ENCODE measurements at regions not wholly inside any gene's neighbourhood (a gene's known extent, or its start where the extent isn't known, plus 50 kb on each side); places are given as distances from the start of the nearest gene placed in this dataset.
"Not testable (repeated sequence)": the region's sequence is repeated elsewhere in the genome, so short reads cannot be mapped to it uniquely, and the experiment has no call there.

GRCh38 chr4:89492581-89493071 lies 185.0 kb upstream of the GPRIN3 start:
- FAIRE-seq, result no peak

GRCh38 chr4:89491761-89492160 lies 184.2 kb upstream of the GPRIN3 start:
- no peak for FAIRE-seq

DNA sequence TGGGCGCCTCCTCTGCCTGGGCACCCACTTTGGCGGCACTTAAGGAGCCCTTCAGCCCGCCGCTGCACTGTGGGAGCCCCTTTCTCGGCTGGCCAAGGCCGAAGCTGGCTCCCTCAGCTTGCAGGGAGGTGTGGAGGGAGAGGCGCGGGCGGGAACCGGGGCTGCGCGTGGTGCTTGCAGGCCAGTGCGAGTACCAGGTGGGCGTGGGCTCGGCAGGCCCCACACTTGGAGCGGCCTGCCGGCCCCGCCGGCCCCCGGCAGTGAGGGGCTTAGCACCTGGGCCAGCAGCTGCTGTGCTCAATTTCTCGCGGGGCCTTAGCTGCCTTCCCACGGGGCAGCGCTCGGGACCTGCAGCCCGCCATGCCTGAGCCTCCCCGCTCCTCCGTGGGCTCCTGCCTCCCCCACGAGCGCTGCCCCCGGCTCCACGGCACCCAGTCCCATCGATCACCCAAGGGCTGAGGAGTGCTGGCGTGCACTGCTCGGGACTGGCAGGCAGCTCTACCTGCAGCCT lies 182.4 kb upstream of the GPRIN3 start:
- not testable (repeated sequence) for FAIRE-seq

DNA sequence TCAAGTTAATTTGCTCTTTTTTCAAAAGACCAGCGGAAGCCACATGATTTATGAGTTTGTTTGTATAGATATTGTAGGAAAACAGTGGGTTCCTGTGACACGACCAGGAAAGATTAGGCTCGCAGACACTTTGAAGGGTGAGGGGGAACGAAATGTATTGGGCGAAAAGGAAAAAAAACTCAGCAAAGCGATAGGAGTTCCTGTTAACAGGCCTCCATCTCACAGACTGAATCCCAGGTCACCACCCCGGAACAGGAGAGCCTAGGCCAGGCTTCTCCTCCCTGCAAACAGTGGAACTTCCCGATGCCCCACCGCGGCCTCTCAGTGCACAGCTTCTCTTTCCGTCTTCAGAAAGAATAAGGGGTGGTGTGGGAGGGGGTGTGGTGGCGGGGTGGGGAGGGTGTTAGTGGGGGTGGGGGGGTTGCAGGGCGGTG lies 181.8 kb upstream of the GPRIN3 start:
- FAIRE-seq, result no peak

GRCh38 chr4:89488736-89489135 lies 181.1 kb upstream of the GPRIN3 start:
- no peak for FAIRE-seq

GRCh38 chr4:89486673-89487072 lies 179.1 kb upstream of the GPRIN3 start:
- no peak for FAIRE-seq

- no peak for FAIRE-seq
Measured at GRCh38 chr4:89486042-89486441, 178.4 kb upstream of the GPRIN3 start.

DNA sequence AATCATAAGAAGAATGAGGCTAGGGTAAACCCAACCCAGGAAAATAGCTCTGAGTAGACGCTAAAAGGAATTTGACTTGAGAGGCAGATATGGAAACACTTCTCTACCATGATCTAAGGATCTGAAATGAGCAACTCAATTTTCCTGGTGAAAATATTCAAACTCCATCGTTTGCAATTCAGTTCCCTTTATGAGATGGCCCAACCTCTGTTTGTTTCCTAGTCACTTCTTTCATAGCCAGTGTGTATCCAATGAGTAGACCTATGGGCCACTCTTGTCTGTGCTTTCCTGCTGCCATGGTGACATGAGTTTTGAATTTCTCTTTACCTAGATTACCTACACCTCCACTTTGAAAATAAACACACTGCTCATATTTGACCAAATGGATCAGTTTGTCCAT lies 176.2 kb upstream of the GPRIN3 start:
- FAIRE-seq, result no peak

GRCh38 chr4:89482926-89483595 lies 175.5 kb upstream of the GPRIN3 start:
- no peak for FAIRE-seq

DNA sequence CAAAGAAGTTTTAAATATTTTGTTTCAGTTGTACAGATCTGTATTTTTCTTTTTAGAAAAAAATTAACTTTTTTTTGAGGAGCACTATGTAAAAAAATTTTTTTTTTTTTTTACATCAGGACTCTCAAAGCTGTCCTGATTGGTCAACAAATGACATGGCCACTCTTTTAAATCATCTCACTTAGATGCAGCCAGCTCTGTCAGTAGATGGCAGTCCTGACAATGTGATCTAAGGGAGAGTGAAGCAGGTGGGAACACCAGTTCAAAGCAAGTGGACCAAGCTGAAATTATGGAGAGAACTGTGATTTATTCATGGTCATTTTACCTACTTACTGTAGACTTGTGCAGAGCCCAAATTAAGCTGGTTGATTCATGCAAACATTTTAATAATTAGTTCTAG lies 174.7 kb upstream of the GPRIN3 start:
- no peak for FAIRE-seq

- FAIRE-seq, result no peak
Measured at GRCh38 chr4:89469930-89470375, 162.4 kb upstream of the GPRIN3 start.

GRCh38 chr4:89469516-89469915 lies 161.9 kb upstream of the GPRIN3 start:
- FAIRE-seq, result no peak

- FAIRE-seq, result no peak
Measured at GRCh38 chr4:89468602-89469001, 161.0 kb upstream of the GPRIN3 start.

GRCh38 chr4:89463341-89463740 lies 155.7 kb upstream of the GPRIN3 start:
- FAIRE-seq, result no peak

DNA sequence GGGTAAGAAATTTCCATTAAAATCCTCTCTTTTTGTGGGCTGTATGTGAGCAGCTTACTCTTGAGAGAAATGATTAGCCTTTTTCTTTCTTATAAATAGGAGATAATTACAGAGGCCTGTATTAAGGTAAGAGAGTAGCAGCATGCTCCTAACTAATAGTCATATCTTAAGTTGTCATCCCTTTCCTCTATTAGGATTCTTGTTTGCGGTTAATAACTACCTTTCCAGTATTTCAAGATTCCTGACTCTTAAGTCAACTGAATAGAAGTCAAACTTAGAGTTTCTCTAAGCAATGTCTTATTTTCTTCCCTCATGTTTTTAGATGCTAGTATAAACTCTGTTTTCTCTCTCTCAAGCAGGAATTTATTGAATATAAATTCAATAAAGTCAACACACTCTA lies 139.9 kb upstream of the GPRIN3 start:
- FAIRE-seq, result no peak

DNA sequence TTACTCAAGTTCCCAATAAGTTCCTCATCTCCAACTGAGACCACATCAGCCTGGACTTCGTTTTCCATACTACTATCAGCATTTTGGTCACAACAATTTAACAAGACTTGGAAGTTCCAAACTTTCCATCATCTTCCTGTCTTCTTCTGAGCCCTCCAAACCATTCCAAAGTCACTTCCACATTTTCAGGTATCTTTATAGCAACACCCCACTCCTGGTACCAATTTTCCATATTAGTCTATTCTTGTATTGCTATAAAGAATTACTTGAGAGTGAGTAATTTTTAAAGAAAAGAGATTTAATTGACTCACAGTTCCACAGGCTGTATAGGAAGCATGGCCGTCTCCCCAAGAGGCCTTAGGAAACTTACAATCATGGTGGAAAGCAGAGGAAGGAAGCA lies 138.6 kb upstream of the GPRIN3 start:
- FAIRE-seq, result no peak

- no peak for FAIRE-seq
Measured at GRCh38 chr4:89439533-89439932, 131.9 kb upstream of the GPRIN3 start.

DNA sequence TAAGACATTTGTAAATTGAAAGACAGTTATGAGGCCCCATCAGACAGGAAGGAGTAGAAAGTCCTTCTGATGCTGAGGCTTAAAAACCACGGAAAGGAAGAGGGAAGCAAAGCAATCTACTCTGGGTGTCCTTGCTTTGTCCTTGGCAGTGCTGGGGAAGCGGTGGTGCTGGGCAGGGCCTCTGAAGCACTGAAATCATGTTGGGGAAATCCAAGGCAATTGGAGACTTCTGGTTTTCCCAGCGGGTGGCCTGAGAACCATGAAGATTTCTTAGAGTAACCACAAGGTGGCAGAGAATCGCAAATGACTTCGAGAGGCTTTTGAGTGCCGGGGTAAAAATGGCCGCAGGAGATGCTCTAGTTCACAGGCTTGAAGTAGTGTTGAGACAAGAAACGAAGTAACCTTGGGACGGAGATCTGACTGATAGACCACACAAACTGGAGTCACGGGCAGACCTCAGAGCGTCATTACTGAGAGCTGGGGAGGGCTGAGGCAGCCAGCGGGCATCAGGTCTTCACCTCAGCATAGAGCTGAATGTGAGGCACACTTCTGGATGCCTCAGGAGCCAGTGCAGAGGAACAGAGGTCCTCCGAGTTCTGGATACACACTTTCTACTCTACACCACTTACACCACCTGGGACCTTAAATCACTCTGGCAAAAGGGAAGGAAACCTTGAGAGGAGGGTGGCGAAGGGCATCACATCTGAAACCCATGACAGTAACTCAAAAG lies 130.7 kb upstream of the GPRIN3 start:
- no peak for FAIRE-seq

GRCh38 chr4:89434364-89434988 lies 126.9 kb upstream of the GPRIN3 start:
- FAIRE-seq, result peak; percentile 76

DNA sequence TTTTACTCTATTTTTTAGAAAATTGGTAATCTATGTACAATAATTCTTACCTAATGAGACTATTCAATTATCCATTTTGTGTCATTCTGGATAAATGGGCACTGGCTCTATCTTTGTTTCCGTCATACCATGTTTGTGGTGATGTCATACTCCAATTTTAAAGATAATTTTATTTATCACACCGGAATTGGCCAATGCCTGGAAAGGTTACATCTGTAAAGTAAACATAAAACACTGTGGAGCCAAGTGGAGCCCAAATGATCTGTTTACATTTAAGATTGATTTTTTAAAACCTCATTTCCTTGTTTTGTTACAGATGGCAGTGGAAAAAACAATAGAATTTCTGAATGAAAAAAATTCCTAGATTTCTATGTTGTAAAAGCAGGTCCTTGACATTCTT lies 120.2 kb upstream of the GPRIN3 start:
- no peak for FAIRE-seq

GRCh38 chr4:89425023-89425422 lies 117.4 kb upstream of the GPRIN3 start:
- no peak for FAIRE-seq

DNA sequence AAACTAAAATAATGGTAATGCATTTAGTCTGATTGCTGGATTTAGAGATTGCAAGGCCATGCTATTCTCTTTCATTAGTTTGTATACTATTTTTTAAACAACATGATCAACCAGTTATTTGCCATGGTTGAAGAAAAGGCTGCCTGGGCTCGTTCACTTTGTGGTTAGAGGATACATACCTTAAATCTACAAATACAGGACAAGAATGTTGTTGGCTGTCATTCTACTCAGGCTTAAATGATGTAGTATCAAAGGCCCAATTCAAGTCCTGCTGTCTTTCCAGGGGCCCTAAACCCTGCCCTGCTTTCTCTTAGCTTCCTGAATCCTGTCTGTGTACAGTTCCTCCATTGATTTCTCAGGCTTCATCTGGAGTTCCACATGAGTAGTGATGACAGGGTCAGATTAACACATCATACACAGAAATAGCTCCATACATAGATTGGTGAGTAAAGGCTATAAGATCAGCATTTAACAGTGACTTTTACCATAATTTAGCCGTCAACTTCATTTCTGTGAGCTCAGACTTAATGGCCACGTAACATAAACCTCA lies 114.9 kb upstream of the GPRIN3 start:
- no peak for FAIRE-seq

DNA sequence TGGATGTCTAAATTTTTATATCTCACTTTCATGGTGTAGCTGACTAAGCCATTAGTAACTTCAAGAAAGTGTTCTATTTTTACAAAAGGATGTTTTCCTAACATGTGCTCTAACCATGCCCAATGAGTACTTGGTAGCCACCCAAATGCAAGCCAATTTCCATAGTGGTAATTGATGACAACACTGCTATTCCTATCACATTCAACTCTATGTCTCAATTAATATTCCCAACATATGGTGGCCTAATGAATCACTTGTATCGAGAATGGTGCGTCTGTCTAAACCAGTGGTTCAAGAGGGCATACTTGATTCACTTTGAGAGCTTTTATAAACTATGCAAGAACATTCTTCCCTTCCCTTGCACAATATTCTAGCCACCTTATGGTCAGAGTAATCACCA lies 112.9 kb upstream of the GPRIN3 start:
- FAIRE-seq, result no peak

Data from colon (tissue), 2 donors.